IMR-90 (cell line): ENCODE measurements at regions not wholly inside any gene's neighbourhood (a gene's known extent, or its start where the extent isn't known, plus 50 kb on each side); places are given as distances from the start of the nearest gene placed in this dataset.

ENCODE experiments used
- BHLHE40 ChIP-seq: fragments of 150-350 bp; IDR thresholded peaks from 2 replicates; pipeline ENCODE4 v1.6.1; 2016; ENCODE audit warnings: mild to moderate bottlenecking, low read depth, low read length
- CEBPB ChIP-seq: IDR thresholded peaks from 2 replicates; pipeline ENCODE4 v1.6.1; 2012; ENCODE audit warnings: low read depth, low read length, improper control_type of control experiment
- CHD1 ChIP-seq: IDR thresholded peaks from 2 replicates; pipeline ENCODE4 v1.6.1; 2012; ENCODE audit warnings: low read depth, low read length, improper control_type of control experiment
- FOS ChIP-seq: fragments of 150-350 bp; IDR thresholded peaks from 2 replicates; pipeline ENCODE4 v1.6.1; 2016; ENCODE audit warnings: low read depth, low read length
- MAFK ChIP-seq: IDR thresholded peaks from 2 replicates; pipeline ENCODE4 v1.6.1; 2012; ENCODE audit warnings: low read depth, low read length, improper control_type of control experiment
- MAZ ChIP-seq: IDR thresholded peaks from 2 replicates; pipeline ENCODE4 v1.6.1; 2012; ENCODE audit warnings: low read depth, mild to moderate bottlenecking, low read length, improper control_type of control experiment, moderate library complexity, borderline replicate concordance
- MXI1 ChIP-seq: IDR thresholded peaks from 2 replicates; pipeline ENCODE4 v1.6.1; 2012; ENCODE audit warnings: low read depth, mild to moderate bottlenecking, low read length, moderate library complexity, borderline replicate concordance
- NFE2L2 ChIP-seq: fragments of 150-350 bp; IDR thresholded peaks from 2 replicates; pipeline ENCODE4 v1.6.1; 2016; ENCODE audit warnings: low read depth, mild to moderate bottlenecking, low read length
- POLR2A ChIP-seq: IDR thresholded peaks from 2 replicates; pipeline ENCODE4 v1.6.1; 2012; ENCODE audit warnings: mild to moderate bottlenecking, low read depth, low read length
- RAD21 ChIP-seq: IDR thresholded peaks from 2 replicates; pipeline ENCODE4 v1.6.1; 2012; ENCODE audit warnings: low read length, improper control_type of control experiment
- RFX5 ChIP-seq: IDR thresholded peaks from 2 replicates; pipeline ENCODE4 v1.8.0; 2012; ENCODE audit warnings: low read depth, mild to moderate bottlenecking, low read length, moderate library complexity
- SMC3 ChIP-seq: fragments of 150-350 bp; IDR thresholded peaks from 2 replicates; pipeline ENCODE4 v1.6.1; 2016; ENCODE audit warnings: low read depth, mild to moderate bottlenecking, antibody characterized with exemption, low read length, moderate library complexity
- TF ChIP-seq, protein P1 (sequence below): conservative IDR thresholded peaks from 2 replicates; pipeline ENCODE4 v1.5.1; 2012; ENCODE audit warnings: mild to moderate bottlenecking, low read depth, low read length, improper control_type of control experiment
- TF ChIP-seq, protein P2 (sequence below): fragments of 150-350 bp; IDR thresholded peaks from 2 replicates; pipeline ENCODE4 v1.6.1; 2017; ENCODE audit warnings: mild to moderate bottlenecking, antibody characterized with exemption, low read length, low read depth

DNA sequence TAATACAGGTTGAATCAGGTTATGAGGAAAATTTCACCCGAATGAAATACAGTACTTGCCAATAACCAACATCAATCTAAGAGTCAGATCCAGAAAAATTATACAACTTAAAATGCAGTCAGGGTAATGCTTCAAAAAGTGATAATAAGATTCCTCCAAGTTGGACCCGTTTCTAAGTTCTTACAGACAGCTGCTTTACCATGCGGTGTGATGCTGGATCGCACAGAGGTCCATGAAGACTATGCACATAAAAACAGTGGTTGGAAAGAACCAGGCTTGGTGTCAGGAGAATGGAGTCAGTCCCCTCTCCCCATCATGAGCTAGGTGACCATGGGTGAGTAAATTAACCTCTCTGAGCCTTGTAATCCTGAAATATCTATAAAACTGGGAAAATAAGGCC, 261.3 kb downstream of the QDPR start:
- TF ChIP-seq, protein P1, sequence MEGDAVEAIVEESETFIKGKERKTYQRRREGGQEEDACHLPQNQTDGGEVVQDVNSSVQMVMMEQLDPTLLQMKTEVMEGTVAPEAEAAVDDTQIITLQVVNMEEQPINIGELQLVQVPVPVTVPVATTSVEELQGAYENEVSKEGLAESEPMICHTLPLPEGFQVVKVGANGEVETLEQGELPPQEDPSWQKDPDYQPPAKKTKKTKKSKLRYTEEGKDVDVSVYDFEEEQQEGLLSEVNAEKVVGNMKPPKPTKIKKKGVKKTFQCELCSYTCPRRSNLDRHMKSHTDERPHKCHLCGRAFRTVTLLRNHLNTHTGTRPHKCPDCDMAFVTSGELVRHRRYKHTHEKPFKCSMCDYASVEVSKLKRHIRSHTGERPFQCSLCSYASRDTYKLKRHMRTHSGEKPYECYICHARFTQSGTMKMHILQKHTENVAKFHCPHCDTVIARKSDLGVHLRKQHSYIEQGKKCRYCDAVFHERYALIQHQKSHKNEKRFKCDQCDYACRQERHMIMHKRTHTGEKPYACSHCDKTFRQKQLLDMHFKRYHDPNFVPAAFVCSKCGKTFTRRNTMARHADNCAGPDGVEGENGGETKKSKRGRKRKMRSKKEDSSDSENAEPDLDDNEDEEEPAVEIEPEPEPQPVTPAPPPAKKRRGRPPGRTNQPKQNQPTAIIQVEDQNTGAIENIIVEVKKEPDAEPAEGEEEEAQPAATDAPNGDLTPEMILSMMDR = no peak
- no peak for TF ChIP-seq FOS
- TF ChIP-seq SMC3 = no peak
- no peak for TF ChIP-seq RFX5
- no peak for TF ChIP-seq POLR2A
- TF ChIP-seq, protein P2, sequence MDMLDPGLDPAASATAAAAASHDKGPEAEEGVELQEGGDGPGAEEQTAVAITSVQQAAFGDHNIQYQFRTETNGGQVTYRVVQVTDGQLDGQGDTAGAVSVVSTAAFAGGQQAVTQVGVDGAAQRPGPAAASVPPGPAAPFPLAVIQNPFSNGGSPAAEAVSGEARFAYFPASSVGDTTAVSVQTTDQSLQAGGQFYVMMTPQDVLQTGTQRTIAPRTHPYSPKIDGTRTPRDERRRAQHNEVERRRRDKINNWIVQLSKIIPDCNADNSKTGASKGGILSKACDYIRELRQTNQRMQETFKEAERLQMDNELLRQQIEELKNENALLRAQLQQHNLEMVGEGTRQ = no peak
- no peak for TF ChIP-seq MXI1
- TF ChIP-seq CHD1 = no peak
- no peak for TF ChIP-seq RAD21
- TF ChIP-seq MAZ = no peak
- TF ChIP-seq NFE2L2 = no peak
- TF ChIP-seq CEBPB = no peak
- no peak for TF ChIP-seq MAFK
- TF ChIP-seq BHLHE40 = no peak
